ENCODE measurements at regions not wholly inside any gene's neighbourhood (a gene's known extent, or its start where the extent isn't known, plus 50 kb on each side); places are given as distances from the start of the nearest gene placed in this dataset.

GRCh38 chr10:10294881-10295529, 722.7 kb upstream of the CELF2 start:
- no peak for DNase-seq (ENCODE audit: low read depth)

GRCh38 chr10:10295537-10295936, 722.1 kb upstream of the CELF2 start:
- DNase-seq (ENCODE audit: low read depth) = no peak

- no peak for DNase-seq (ENCODE audit: low read depth)
Observed at GRCh38 chr10:10302689-10303088, 715.0 kb upstream of the CELF2 start.

- no peak for DNase-seq (ENCODE audit: low read depth)
Observed at GRCh38 chr10:10307036-10307435, 710.6 kb upstream of the CELF2 start.

GRCh38 chr10:10307551-10307950, 710.1 kb upstream of the CELF2 start:
- no peak for DNase-seq (ENCODE audit: low read depth)

GRCh38 chr10:10310498-10310897, 707.2 kb upstream of the CELF2 start:
- DNase-seq (ENCODE audit: low read depth) = no peak

GRCh38 chr10:10311966-10312365, 705.7 kb upstream of the CELF2 start:
- DNase-seq (ENCODE audit: low read depth) = no peak

- no peak for DNase-seq (ENCODE audit: low read depth)
Observed at GRCh38 chr10:10313149-10313835, 704.4 kb upstream of the CELF2 start.

GRCh38 chr10:10314626-10315025, 703.0 kb upstream of the CELF2 start:
- no peak for DNase-seq (ENCODE audit: low read depth)

- DNase-seq (ENCODE audit: low read depth) = no peak
Observed at GRCh38 chr10:10315989-10316388, 701.7 kb upstream of the CELF2 start.

GRCh38 chr10:10317151-10317550, 700.5 kb upstream of the CELF2 start:
- no peak for DNase-seq (ENCODE audit: low read depth)

- DNase-seq (ENCODE audit: low read depth) = no peak
Observed at GRCh38 chr10:10318856-10319255, 698.8 kb upstream of the CELF2 start.

GRCh38 chr10:10320956-10321355, 696.7 kb upstream of the CELF2 start:
- no peak for DNase-seq (ENCODE audit: low read depth)

GRCh38 chr10:10326116-10326515, 691.6 kb upstream of the CELF2 start:
- no peak for DNase-seq (ENCODE audit: low read depth)

GRCh38 chr10:10327934-10328333, 689.7 kb upstream of the CELF2 start:
- DNase-seq (ENCODE audit: low read depth) = no peak

- no peak for DNase-seq (ENCODE audit: low read depth)
Observed at GRCh38 chr10:10330418-10330817, 687.3 kb upstream of the CELF2 start.

GRCh38 chr10:10332786-10333185, 684.9 kb upstream of the CELF2 start:
- DNase-seq (ENCODE audit: low read depth) = no peak

GRCh38 chr10:10333622-10334021, 684.0 kb upstream of the CELF2 start:
- DNase-seq (ENCODE audit: low read depth) = no peak

GRCh38 chr10:10338339-10338738, 679.3 kb upstream of the CELF2 start:
- no peak for DNase-seq (ENCODE audit: low read depth)

GRCh38 chr10:10346390-10347150, 671.1 kb upstream of the CELF2 start:
- no peak for DNase-seq (ENCODE audit: low read depth)

- no peak for DNase-seq (ENCODE audit: low read depth)
Observed at GRCh38 chr10:10350050-10350449, 667.6 kb upstream of the CELF2 start.

GRCh38 chr10:10351451-10351850, 666.2 kb upstream of the CELF2 start:
- DNase-seq (ENCODE audit: low read depth) = no peak

GRCh38 chr10:10353326-10353868, 664.3 kb upstream of the CELF2 start:
- no peak for DNase-seq (ENCODE audit: low read depth)

Measured in Daoy (cell line).